Mesodermal cell (in vitro differentiated cells): ENCODE measurements at regions not wholly inside any gene's neighbourhood (a gene's known extent, or its start where the extent isn't known, plus 50 kb on each side); places are given as distances from the start of the nearest gene placed in this dataset.

Experiments
- H3K27ac ChIP-seq: 2 replicates; pipeline ENCODE4 v1.7.0; 2013; ENCODE audit warnings: mild to moderate bottlenecking, low read depth, low read length, moderate library complexity; ENCODE audit not compliant: severe bottlenecking
- H3K36me3 ChIP-seq: 2 replicates; pipeline ENCODE4 v1.7.1; 2013; ENCODE audit warnings: mild to moderate bottlenecking, low read length, moderate library complexity; ENCODE audit not compliant: control insufficient read depth, insufficient read depth
- H3K4me1 ChIP-seq: one replicate; pipeline ENCODE4 v1.7.1; 2013; ENCODE audit warnings: mild to moderate bottlenecking, low read length; ENCODE audit not compliant: insufficient read depth, control insufficient read depth, poor library complexity, severe bottlenecking
- H3K4me3 ChIP-seq: 2 replicates; pipeline ENCODE4 v1.7.0; 2013; ENCODE audit warnings: low read length, control low read depth, mild to moderate bottlenecking; ENCODE audit not compliant: insufficient read depth, poor library complexity, severe bottlenecking; ENCODE audit errors: extremely low read depth
- H3K9me3 ChIP-seq: 2 replicates; pipeline ENCODE4 v1.7.1; 2013; ENCODE audit warnings: mild to moderate bottlenecking, low read length, moderate library complexity; ENCODE audit not compliant: control insufficient read depth
- WGBS, 2 experiments: methylation state at CpG; one replicate each; pipeline ENCODE4 v1.1.5; 2013; ENCODE audit warnings: missing lambda C conversion rate in 2 of 2; ENCODE audit not compliant: insufficient coverage in 2 of 2; 5-methylcytosine and 5-hydroxymethylcytosine counted together

DNA sequence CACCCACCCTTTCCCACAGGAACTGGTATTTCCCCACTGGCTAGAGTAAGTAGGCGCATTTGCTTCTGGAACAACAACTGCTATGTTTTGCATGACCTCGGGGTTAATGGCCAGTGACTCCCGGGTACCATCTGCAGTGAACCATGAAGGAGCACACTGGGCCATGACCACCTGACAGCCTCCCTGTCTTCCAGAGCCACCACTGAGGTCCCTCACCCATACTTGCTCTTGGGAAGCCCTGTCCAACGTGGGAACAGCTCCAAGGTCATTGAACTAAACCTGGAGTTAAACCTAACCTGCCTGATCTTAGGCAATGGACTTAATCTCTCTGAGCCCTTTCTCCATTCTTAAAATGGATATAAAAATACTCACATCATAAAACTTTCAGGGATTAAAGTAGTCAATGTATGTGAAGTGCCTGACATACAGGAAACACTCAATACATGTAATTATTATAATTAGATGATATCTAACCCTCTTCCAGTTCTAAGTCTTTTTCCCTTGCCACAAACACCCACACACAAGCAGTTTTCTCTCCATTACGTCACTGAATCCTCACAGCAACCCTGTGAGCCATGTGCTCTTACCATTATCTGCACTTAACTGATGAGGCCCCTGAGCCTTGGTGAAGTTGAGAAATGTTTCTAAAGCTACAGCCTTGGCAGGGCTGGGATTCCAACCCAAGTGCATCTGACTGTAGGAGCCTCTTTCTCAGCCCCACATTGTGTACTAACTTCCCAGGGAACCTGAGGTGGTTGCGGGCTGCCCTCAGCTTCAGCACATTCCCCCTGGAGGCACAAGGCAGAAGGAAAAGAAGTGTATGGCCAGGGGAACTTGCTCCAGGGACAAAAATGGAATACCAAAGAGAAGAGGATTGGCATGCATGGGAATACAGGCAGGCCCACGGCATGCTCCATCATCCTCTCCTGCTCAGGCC is 74.5 kb upstream of the NCAM1 start:
- WGBS, 2 experiments, result 87 to 90% methylated on average over 4 to 6 of the region's 7 CpGs
- no peaks in the 10 kb centered on the region for H3K4me1 ChIP-seq
- no peak overlapping the region for H3K4me3 ChIP-seq
- H3K36me3 ChIP-seq, result no peaks in the 10 kb centered on the region
- H3K9me3 ChIP-seq, result no peaks in the 10 kb centered on the region
- H3K27ac ChIP-seq, result no peak overlapping the region

DNA sequence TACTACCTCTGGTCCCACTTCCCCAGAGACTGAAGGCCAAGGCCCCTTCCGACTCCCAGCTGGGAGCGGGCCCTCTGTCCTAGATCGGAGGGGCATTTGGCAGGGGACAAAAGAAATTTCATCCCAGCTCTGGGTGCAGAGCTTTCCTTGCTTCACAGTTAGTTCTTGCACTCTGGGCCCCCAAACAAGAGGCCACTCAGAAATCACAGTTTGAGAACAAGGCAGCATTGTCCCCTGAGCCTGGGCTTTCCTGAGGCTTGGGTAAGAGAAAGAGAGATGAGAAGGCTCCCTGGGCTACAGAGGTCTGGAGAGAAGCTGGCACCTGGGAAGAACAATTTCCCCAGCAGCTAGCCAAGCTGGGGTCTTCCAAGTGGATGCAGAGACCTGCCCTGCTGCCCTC is 71.8 kb upstream of the NCAM1 start:
- H3K9me3 ChIP-seq, result no peaks in the 10 kb centered on the region
- no peaks in the 10 kb centered on the region for H3K36me3 ChIP-seq
- H3K4me3 ChIP-seq, result no peak overlapping the region
- 87 to 89% methylated on average over 3 of the region's 3 CpGs for WGBS, 2 experiments
- no peaks in the 10 kb centered on the region for H3K4me1 ChIP-seq
- no peak overlapping the region for H3K27ac ChIP-seq

DNA sequence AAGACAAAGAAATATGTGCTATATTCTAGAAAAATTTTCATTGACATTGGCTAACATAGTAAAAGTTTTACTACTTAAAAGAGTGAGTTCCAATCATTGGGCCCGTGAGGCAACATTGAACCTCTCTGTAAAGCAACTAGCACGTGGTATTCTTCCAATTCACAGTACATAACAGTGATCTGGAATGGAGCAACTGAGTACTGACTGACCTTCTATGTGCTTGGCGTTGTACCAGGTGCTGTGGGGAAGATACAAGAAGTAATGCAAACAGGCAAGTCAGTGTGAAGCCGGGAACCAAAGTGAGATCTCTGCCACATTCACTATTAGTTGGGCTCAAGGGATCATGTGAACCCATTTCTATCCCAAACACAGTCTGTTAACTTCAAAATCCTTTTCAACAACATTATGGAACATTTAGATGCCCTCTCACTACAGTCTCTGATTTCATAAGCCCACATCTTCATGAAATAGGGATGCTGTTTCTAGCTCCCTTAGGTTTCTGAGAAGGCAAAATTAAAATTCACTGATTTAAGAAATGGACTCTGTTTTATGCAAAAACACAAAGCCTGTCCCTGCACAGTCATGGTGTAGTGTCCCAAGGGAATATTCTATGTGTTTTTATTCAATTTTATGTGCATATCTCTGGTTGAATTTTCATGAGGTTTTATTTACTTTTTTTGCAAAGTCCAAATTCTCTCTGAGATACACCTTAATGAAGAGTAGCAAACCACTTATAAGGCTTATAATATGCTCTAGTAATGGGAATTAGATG is 61.8 kb upstream of the NCAM1 start:
- Histone ChIP-seq H3K4me1 (no peaks in the 10 kb centered on the region), H3K9me3 (no peaks in the 10 kb centered on the region), H3K36me3 (no peaks in the 10 kb centered on the region), H3K4me3 (no peak overlapping the region), H3K27ac (no peak overlapping the region)
- 83 to 92% methylated on average over 3 to 4 of the region's 4 CpGs for WGBS, 2 experiments

DNA sequence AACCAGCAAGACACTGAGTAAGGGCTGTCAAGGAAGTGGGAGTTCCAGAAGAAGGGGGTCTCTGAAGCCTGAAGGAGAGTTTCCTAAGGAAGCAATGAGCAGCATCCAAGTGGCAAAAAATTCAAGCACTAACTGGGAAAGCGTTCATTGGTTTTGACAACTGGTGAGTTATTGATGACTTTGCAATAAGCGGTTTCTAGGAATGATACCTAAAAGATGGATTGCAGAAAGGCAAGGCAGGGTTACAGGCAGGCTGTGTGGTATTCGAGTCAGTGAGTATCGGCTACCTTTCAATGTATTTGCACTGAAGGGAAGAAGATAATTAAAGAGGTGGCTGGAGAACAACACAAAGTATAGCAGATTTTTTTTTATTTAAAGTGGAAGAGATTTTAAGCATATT is 59.3 kb upstream of the NCAM1 start:
- Histone ChIP-seq H3K36me3 (no peaks in the 10 kb centered on the region), H3K4me1 (no peaks in the 10 kb centered on the region), H3K9me3 (no peaks in the 10 kb centered on the region), H3K27ac (no peak overlapping the region), H3K4me3 (no peak overlapping the region)
- WGBS, 2 experiments, result 88 to 89% methylated on average over 4 of the region's 4 CpGs

DNA sequence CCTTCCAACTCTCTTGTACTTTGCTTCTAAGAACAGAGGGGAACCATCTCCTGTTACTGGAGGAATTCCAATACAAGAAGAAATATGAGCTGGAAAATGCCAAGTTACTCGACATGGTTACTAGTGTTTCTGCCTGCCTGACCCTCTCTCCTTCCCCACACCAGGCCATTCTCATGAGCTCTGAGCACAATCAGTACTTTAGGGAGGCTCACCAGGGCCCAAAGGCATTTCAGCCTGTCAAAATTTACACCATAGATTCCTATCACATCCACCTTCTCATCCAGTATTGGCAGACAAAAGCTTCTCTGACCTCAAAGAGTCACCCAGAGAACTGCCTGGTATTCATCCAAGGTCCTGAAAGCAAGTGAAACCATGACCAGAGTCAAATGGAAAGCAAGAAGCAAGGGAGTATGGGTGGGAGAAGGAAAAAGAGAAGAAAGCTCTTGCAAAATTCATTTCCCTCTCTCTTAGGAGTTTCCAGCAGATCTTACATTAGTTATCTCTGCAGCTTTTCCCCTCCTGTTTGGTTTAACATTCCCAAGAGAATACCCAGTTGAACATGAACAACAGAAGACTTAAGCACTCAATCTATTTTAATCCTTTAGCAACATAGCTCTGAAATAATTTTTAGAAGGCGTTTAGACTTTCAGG is 58.7 kb upstream of the NCAM1 start:
- no peak overlapping the region for H3K27ac ChIP-seq
- H3K9me3 ChIP-seq, result no peaks in the 10 kb centered on the region
- no peak overlapping the region for H3K4me3 ChIP-seq
- no peaks in the 10 kb centered on the region for H3K36me3 ChIP-seq
- 83 to 100% methylated on average over 1 of the region's 2 CpGs for WGBS, 2 experiments
- no peaks in the 10 kb centered on the region for H3K4me1 ChIP-seq

DNA sequence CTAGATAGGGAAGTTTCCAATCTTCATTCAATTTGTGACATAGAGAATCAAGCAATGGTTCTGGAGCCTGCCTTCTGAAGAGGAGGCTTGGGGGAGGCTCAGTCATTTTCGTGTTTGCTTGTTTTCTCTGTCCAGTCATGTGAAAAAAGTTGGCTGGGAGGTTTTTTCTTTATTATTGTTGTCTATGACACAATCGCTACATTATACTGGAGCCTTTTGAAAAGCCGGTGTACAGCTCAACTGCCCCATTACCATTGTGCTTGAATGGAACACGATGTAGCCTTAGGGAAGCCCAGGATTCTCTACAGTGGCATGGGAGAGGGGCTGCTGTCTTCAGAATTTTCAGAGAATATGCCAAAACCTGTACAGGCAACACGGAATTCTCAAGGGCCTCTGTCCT is 57.9 kb upstream of the NCAM1 start:
- Histone ChIP-seq H3K9me3 (no peaks in the 10 kb centered on the region), H3K27ac (no peak overlapping the region), H3K36me3 (no peaks in the 10 kb centered on the region), H3K4me1 (no peaks in the 10 kb centered on the region), H3K4me3 (no peak overlapping the region)
- WGBS, 2 experiments, result 90 to 94% methylated on average over 2 to 5 of the region's 5 CpGs

DNA sequence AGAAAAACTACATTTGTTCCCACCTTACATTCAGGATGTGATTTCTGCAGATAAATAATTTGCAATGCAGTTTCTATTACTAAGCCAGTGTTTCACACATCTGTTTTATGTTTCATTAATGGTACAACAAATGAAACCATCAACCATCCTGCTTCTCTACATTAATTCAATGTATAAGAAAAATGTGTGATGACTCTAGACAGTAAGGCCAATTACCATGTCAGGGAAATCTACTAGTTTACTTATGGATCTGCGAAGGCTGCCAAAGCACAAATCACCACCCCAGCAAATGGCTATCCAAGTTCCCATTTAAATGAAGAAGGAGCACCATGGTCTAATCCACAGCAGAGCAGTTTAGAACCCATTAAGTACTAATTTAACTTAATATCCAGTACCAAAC is 50.1 kb upstream of the NCAM1 start:
- no CpG with 5 or more reads among the region's 1 CpG for WGBS, 2 experiments

More for the DNA sequence above, 50.1 kb upstream of the NCAM1 start:
- Histone ChIP-seq H3K27ac (no peak overlapping the region), H3K4me1 (no peaks in the 10 kb centered on the region), H3K36me3 (no peaks in the 10 kb centered on the region), H3K9me3 (no peaks in the 10 kb centered on the region), H3K4me3 (no peak overlapping the region)
